Sigmoid colon (tissue), 6 donors: ENCODE measurements at regions not wholly inside any gene's neighbourhood (a gene's known extent, or its start where the extent isn't known, plus 50 kb on each side); places are given as distances from the start of the nearest gene placed in this dataset.
"Not testable (repeated sequence)": the region's sequence is repeated elsewhere in the genome, so short reads cannot be mapped to it uniquely, and the experiment has no call there.

ENCODE experiments used
- DNase-seq: peaks from one replicate; pipeline ENCODE4 v3.0.0-alpha.2; 2019
- H3K27ac ChIP-seq, 4 donors: fragments of 200-600 bp; sonication (generic); one replicate each; pipeline ENCODE4 v1.5.1; 2016 to 2019; ENCODE audit warnings: mild to moderate bottlenecking in 1 of 4
- H3K27me3 ChIP-seq, 3 donors: fragments of 200-600 bp; sonication (generic); one replicate each; pipeline ENCODE4 v1.5.1; 2019; ENCODE audit warnings: mild to moderate bottlenecking in 1 of 3
- H3K36me3 ChIP-seq, 4 donors: fragments of 200-600 bp; sonication (generic); one replicate each; pipeline ENCODE4 v1.5.1; 2016 to 2019
- H3K4me1 ChIP-seq, 4 donors: fragments of 200-600 bp; sonication (generic); one replicate each; pipeline ENCODE4 v1.5.1; 2017 to 2019
- H3K4me3 ChIP-seq, 4 donors: fragments of 200-600 bp; sonication (generic); one replicate each; pipeline ENCODE4 v1.5.1; 2017 to 2019; ENCODE audit warnings: mild to moderate bottlenecking in 2 of 4, moderate library complexity in 1 of 4
- H3K9me3 ChIP-seq, 4 donors: fragments of 200-600 bp in 3 of 4; sonication (generic) in 3 of 4; one replicate each; pipeline versions ENCODE4 v1.5.1 to v1.6.1; 2013 to 2019
- CTCF ChIP-seq, 4 experiments: fragments of 450-650 bp in 3 of 4; fragments of 200-600 bp in 1 of 4; IDR thresholded peaks; one replicate each; pipeline ENCODE4 v1.5.1; 2016 to 2019; ENCODE audit warnings: antibody characterized with exemption in 4 of 4, mild to moderate bottlenecking in 3 of 4, moderate library complexity in 2 of 4
- EP300 ChIP-seq, 4 donors: sonication (generic); formaldehyde crosslinking; IDR thresholded peaks; one replicate each; pipeline ENCODE4 v1.6.1; 2017; ENCODE audit warnings: antibody characterized with exemption in 4 of 4
- POLR2A ChIP-seq, 2 donors: fragments of 450-650 bp; IDR thresholded peaks; one replicate each; pipeline ENCODE4 v1.6.1; 2016; ENCODE audit warnings: antibody characterized with exemption in 2 of 2, mild to moderate bottlenecking in 2 of 2, moderate library complexity in 2 of 2
- POLR2AphosphoS5 ChIP-seq, 4 donors: sonication (generic); formaldehyde crosslinking; IDR thresholded peaks; one replicate each; pipeline ENCODE4 v1.6.1; 2017; ENCODE audit warnings: antibody characterized with exemption in 4 of 4
- WGBS, 2 donors: extraction: QIAGEN DNeasy Blood & Tissue Kit; methylation state at CpG; one replicate each; pipeline ENCODE4 v1.1.7; 2013; 5-methylcytosine and 5-hydroxymethylcytosine counted together
- intact Hi-C: fragments of 100-400 bp; cut with DNase I; formaldehyde crosslinking; loops from one replicate; pipeline ENCODE4 v1.15.1; 2023
- donor health status: healthy with polysubstance abuse.
- donor health status: healthy.

- Histone ChIP-seq H3K27ac (no peak overlapping the region), H3K9me3 (no peaks in the 10 kb centered on the region), H3K27me3 (no peaks in the 10 kb centered on the region), H3K36me3 (no peaks in the 10 kb centered on the region), H3K4me3 (no peak overlapping the region), H3K4me1 (no peaks in the 10 kb centered on the region)
- intact Hi-C loops, result no loop called here
- DNase-seq, result no peak
- WGBS, 2 donors, result 92 to 95% methylated on average over 1 of the region's 1 CpG
- TF ChIP-seq POLR2A (IDR thresholded peaks at IDR 0.05) (no peak), EP300 (IDR thresholded peaks at IDR 0.05) (no peak), CTCF (IDR thresholded peaks at IDR 0.05) (no peak), POLR2AphosphoS5 (IDR thresholded peaks at IDR 0.05) (no peak)
Observed at GRCh38 chr20:53728359-53728758, 134.7 kb upstream of the ZNF217 start.

DNA sequence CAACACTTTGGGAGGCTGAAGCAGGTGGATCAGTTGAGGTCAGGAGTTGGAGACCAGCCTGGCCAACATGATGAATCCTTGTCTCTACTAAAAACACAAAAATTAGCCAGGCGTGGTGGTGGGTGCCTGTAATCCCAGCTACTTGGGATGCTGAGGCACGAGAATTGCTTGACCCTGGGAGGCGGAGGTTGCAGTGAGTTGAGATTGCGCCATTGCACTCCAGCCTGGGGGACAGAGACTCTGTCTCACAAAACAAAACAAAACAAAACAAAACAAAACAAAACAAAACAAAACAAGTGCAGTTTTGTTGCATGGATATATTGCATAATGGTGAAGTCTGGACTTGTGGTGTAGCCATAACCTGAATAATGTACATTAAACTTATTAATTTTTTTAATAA lies 133.6 kb upstream of the ZNF217 start:
- H3K27ac ChIP-seq, H3K27me3 ChIP-seq, DNase-seq, intact Hi-C loops, H3K36me3 ChIP-seq, H3K9me3 ChIP-seq, H3K4me1 ChIP-seq, H3K4me3 ChIP-seq: not testable (repeated sequence)
- WGBS, 2 donors, result 95% methylated on average over 4 of the region's 4 CpGs

DNA sequence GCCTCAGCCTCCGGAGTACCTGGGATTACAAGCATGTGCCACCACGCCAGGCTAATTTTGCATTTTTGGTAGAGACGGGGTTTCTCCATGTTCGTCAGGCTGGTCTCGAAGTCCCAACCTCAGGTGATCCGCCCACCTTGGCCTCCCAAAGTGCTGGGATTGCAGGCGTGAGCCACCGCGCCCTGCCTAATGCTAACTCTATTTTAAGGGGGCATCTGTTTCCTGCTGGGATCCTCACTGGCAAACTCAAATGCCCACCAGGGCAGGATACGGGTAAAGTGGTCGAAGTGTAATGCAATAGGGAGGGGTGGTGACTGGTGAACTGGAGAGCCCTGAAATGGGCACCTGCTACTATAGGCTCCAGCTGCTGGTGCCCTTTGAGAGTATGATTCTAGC lies 131.9 kb upstream of the ZNF217 start:
- no peaks in the 10 kb centered on the region for H3K4me1 ChIP-seq
- no peak overlapping the region for H3K27ac ChIP-seq
- no peaks in the 10 kb centered on the region for H3K36me3 ChIP-seq
- H3K27me3 ChIP-seq, result no peaks in the 10 kb centered on the region
- TF ChIP-seq CTCF (IDR thresholded peaks at IDR 0.05) (no peak), POLR2A (IDR thresholded peaks at IDR 0.05) (no peak), POLR2AphosphoS5 (IDR thresholded peaks at IDR 0.05) (no peak), EP300 (IDR thresholded peaks at IDR 0.05) (no peak)
- H3K9me3 ChIP-seq, result no peaks in the 10 kb centered on the region
- intact Hi-C loops, result no loop called here
- WGBS, 2 donors, result 94% methylated on average over 11 of the region's 11 CpGs
- no peak overlapping the region for H3K4me3 ChIP-seq
- DNase-seq, result no peak

GRCh38 chr20:53723621-53724020 lies 130.0 kb upstream of the ZNF217 start:
- TF ChIP-seq CTCF (IDR thresholded peaks at IDR 0.05) (no peak), EP300 (IDR thresholded peaks at IDR 0.05) (no peak), POLR2AphosphoS5 (IDR thresholded peaks at IDR 0.05) (no peak), POLR2A (IDR thresholded peaks at IDR 0.05) (no peak)
- no peak for DNase-seq
- intact Hi-C loops, result no loop called here

GRCh38 chr20:53723045-53723444 lies 129.4 kb upstream of the ZNF217 start:
- WGBS, 2 donors, result 89 to 98% methylated on average over 3 of the region's 3 CpGs
- H3K4me1 ChIP-seq, result peaks cover 0 to 3% (median 0%) of the 10 kb centered on the region in 4 donors
- TF ChIP-seq CTCF (IDR thresholded peaks at IDR 0.05) (no peak), POLR2A (IDR thresholded peaks at IDR 0.05) (no peak), POLR2AphosphoS5 (IDR thresholded peaks at IDR 0.05) (no peak), EP300 (IDR thresholded peaks at IDR 0.05) (no peak)
- H3K4me3 ChIP-seq, result no peak overlapping the region
- no peaks in the 10 kb centered on the region for H3K27me3 ChIP-seq
- no peaks in the 10 kb centered on the region for H3K9me3 ChIP-seq
- DNase-seq, result no peak
- intact Hi-C loops, result no loop called here
- no peaks in the 10 kb centered on the region for H3K36me3 ChIP-seq
- H3K27ac ChIP-seq, result no peak overlapping the region

More at GRCh38 chr20:53723621-53724020, 130.0 kb upstream of the ZNF217 start:
- WGBS, 2 donors, result 94% methylated on average over 7 of the region's 7 CpGs
- Histone ChIP-seq H3K4me3 (no peak overlapping the region), H3K27ac (no peak overlapping the region), H3K36me3 (no peaks in the 10 kb centered on the region), H3K4me1 (no peaks in the 10 kb centered on the region), H3K9me3 (no peaks in the 10 kb centered on the region), H3K27me3 (no peaks in the 10 kb centered on the region)
